Ovary (tissue), 7 donors: ENCODE measurements at regions not wholly inside any gene's neighbourhood (a gene's known extent, or its start where the extent isn't known, plus 50 kb on each side); places are given as distances from the start of the nearest gene placed in this dataset.

Experiments
- DNase-seq, 5 donors: peaks; one replicate each; pipeline ENCODE4 v3.0.0-alpha.2; 2019 to 2020
- H3K27ac ChIP-seq, 2 donors: fragments of 200-600 bp; one replicate each; pipeline versions ENCODE4 v1.5.1 to v1.8.0; 2019 to 2022
- H3K27me3 ChIP-seq: fragments of 200-600 bp; one replicate; pipeline ENCODE4 v1.8.0; 2022
- H3K36me3 ChIP-seq: fragments of 200-600 bp; sonication (generic); one replicate; pipeline ENCODE4 v1.5.1; 2019
- H3K4me1 ChIP-seq: one replicate; pipeline ENCODE4 v1.8.1; 2013; ENCODE audit warnings: mild to moderate bottlenecking, moderate library complexity; ENCODE audit not compliant: insufficient read depth
- H3K4me3 ChIP-seq: fragments of 200-600 bp; sonication (generic); one replicate; pipeline ENCODE4 v1.5.1; 2017
- H3K9me3 ChIP-seq, 2 donors: fragments of 200-600 bp in 1 of 2; sonication (generic) in 1 of 2; one replicate each; pipeline versions ENCODE4 v1.5.1 to v1.8.1; 2013 to 2019; ENCODE audit warnings: mild to moderate bottlenecking in 1 of 2, moderate library complexity in 1 of 2
- CTCF ChIP-seq, 3 donors: fragments of 450-650 bp in 2 of 3; fragments of 200-600 bp in 1 of 3; IDR thresholded peaks; one replicate each; pipeline versions ENCODE4 v1.5.1 to v1.8.0; 2016 to 2022; ENCODE audit warnings: antibody characterized with exemption in 3 of 3, mild to moderate bottlenecking in 1 of 3
- EP300 ChIP-seq: sonication (generic); formaldehyde crosslinking; IDR thresholded peaks from one replicate; pipeline ENCODE4 v1.6.1; 2017; ENCODE audit warnings: antibody characterized with exemption
- POLR2A ChIP-seq: fragments of 450-650 bp; IDR thresholded peaks from one replicate; pipeline ENCODE4 v1.6.1; 2017; ENCODE audit warnings: antibody characterized with exemption, mild to moderate bottlenecking, moderate library complexity
- WGBS, 3 donors: extraction: QIAGEN DNeasy Blood & Tissue Kit in 1 of 3; methylation state at CpG; one replicate each; pipeline versions ENCODE4 v1.1.5 to v1.1.7; 2013 to 2017; 5-methylcytosine and 5-hydroxymethylcytosine counted together
- intact Hi-C, 4 donors: fragments of 100-400 bp; cut with DNase I; formaldehyde crosslinking; loops; one replicate each; pipeline versions ENCODE4 v1.11.0 to v1.15.1; 2022 to 2023
- donor health status: DM: no; HTN: no; CAD: no; lungs with moderate emphysema.
- donor health status: DM: no; HTN: no; CAD: no.
- donor health status: Bipolar disorder and iron deficiency.
- donor health status: DM: no; HTN: no; CAD: no.
- donor health status: DM: yes; HTN: yes; CAD: no.

GRCh38 chr2:111684611-111685010 is 199.4 kb downstream of the ANAPC1 start:
- intact Hi-C loops = no loop called here
- Histone ChIP-seq H3K27ac (no peak overlapping the region), H3K4me1 (no peaks in the 10 kb centered on the region), H3K9me3 (no peaks in the 10 kb centered on the region), H3K4me3 (no peak overlapping the region), H3K36me3 (no peaks in the 10 kb centered on the region), H3K27me3 (no peaks in the 10 kb centered on the region)
- no peak for TF ChIP-seq CTCF (IDR thresholded peaks at IDR 0.05)
- no peak for TF ChIP-seq POLR2A
- TF ChIP-seq EP300 = no peak
- DNase-seq = no peak
- WGBS, 3 donors = 73 to 87% (median 75%) methylated on average over 3 of the region's 3 CpGs

DNA sequence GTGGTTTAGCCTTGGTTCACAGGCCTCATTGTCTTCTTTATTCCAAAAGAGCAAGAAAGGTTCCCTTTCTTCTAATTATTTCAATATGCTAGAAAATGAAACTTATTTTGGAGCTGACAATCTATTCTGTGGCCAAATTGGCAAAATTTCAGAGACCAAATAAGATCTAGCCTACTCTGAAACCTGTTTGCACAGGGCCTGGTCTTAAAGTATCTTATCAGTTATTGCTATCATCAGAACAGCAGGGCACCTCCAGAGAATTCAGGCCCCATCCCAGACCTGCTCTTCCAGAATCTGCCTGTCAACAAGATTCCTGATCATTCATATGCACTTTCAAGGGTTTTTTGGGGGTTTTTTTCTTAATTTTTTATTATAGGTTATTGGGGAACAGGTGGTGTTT is 198.7 kb downstream of the ANAPC1 start:
- H3K9me3 ChIP-seq = no peaks in the 10 kb centered on the region
- DNase-seq = no peak
- TF ChIP-seq EP300 (no peak), CTCF (IDR thresholded peaks at IDR 0.05) (no peak), POLR2A (no peak)
- no peak overlapping the region for H3K27ac ChIP-seq
- no peaks in the 10 kb centered on the region for H3K27me3 ChIP-seq
- H3K4me3 ChIP-seq = no peak overlapping the region
- H3K4me1 ChIP-seq = no peaks in the 10 kb centered on the region
- intact Hi-C loops = no loop called here
- no peaks in the 10 kb centered on the region for H3K36me3 ChIP-seq

DNA sequence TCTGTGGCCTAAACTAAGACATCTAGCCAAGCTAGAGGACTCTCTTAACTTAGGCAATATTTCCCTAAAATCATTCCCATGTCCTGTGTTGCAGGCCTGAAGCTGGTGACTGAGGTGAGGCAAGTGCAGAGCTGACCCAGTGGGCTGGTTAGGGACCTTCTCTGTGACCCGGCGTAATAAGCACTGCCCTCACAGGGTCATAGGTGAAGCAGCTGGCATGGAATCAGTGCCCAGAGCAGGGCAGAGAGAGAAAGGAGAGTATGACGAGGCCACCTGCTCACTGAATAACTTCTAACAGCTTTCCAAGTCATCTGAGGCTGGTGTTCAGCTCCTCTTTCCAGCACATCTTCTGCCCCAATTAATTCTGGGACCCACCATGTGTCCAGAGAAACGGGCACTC is 197.0 kb downstream of the ANAPC1 start:
- H3K4me1 ChIP-seq = no peaks in the 10 kb centered on the region
- no peak for DNase-seq
- TF ChIP-seq CTCF (IDR thresholded peaks at IDR 0.05) (no peak), POLR2A (no peak), EP300 (no peak)
- no peaks in the 10 kb centered on the region for H3K9me3 ChIP-seq
- H3K27me3 ChIP-seq = no peaks in the 10 kb centered on the region
- H3K36me3 ChIP-seq = no peaks in the 10 kb centered on the region
- no peak overlapping the region for H3K4me3 ChIP-seq
- H3K27ac ChIP-seq = no peak overlapping the region
- 89 to 94% (median 91%) methylated on average over 4 of the region's 4 CpGs for WGBS, 3 donors
- intact Hi-C loops = no loop called here

GRCh38 chr2:111687911-111688310 is 196.1 kb downstream of the ANAPC1 start:
- no peak for TF ChIP-seq CTCF (IDR thresholded peaks at IDR 0.05)
- no peak for TF ChIP-seq EP300
- TF ChIP-seq POLR2A = no peak
- Histone ChIP-seq H3K27ac (no peak overlapping the region), H3K27me3 (no peaks in the 10 kb centered on the region), H3K4me3 (no peak overlapping the region), H3K36me3 (no peaks in the 10 kb centered on the region), H3K4me1 (no peaks in the 10 kb centered on the region), H3K9me3 (no peaks in the 10 kb centered on the region)
- WGBS, 3 donors = 76 to 89% (median 81%) methylated on average over 11 of the region's 11 CpGs
- intact Hi-C loops = no loop called here
- DNase-seq = no peak

DNA sequence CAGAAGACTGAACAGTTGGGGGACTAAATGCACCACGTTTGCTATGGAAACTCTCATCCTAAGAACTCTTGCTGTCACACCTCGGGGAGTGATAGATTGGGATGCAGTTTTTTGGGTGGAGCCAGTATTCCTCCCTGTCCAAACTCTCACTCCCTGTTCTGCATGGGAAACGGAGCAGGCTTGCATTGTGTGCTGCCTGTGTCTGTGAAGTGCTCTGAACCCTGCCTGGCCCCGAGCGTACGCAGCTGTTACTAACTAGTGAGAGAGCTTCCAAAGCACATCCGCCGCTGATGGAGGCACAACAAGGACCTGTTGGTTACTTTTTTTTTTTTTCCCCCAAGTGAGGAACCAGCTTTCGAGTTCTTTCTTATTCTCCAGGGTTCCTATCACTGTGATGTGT is 195.5 kb downstream of the ANAPC1 start:
- Histone ChIP-seq H3K9me3 (no peaks in the 10 kb centered on the region), H3K4me1 (no peaks in the 10 kb centered on the region), H3K36me3 (no peaks in the 10 kb centered on the region), H3K4me3 (no peak overlapping the region), H3K27me3 (no peaks in the 10 kb centered on the region), H3K27ac (no peak overlapping the region)
- DNase-seq = no peak
- WGBS, 3 donors = 53 to 60% (median 59%) methylated on average over 9 of the region's 9 CpGs
- TF ChIP-seq POLR2A (no peak), EP300 (no peak), CTCF (IDR thresholded peaks at IDR 0.05) (no peak)
- intact Hi-C loops = no loop called here
